H1 (cell line): ENCODE measurements at regions not wholly inside any gene's neighbourhood (a gene's known extent, or its start where the extent isn't known, plus 50 kb on each side); places are given as distances from the start of the nearest gene placed in this dataset.

Experiments
- CTCF ChIA-PET: fragments of 300-600 bp; sonication (Branson Sonifier 250); formaldehyde crosslinking; loops from one replicate; lab custom pipeline; 2021; ENCODE audit not compliant: partially characterized antibody; lab: Charles Lee
- POLR2A ChIA-PET: fragments of 300-600 bp; sonication (Branson Sonifier 250); formaldehyde crosslinking; loops from one replicate; lab custom pipeline; 2021; ENCODE audit warnings: inconsistent platforms; ENCODE audit not compliant: partially characterized antibody; lab: Charles Lee
- DNase-seq, 2 experiments: peaks; one replicate each; pipeline versions ENCODE4 v3.0.0 to v3.0.0-alpha.2; 2010 to 2022; ENCODE audit warnings: low spot score in 2 of 2, low read depth in 1 of 2, mixed read lengths in 1 of 2
- FAIRE-seq: peaks from 2 replicates; lab custom pipeline; 2011; peaks lifted over from hg19 to GRCh38; lab: Jason Lieb, UNC
- H2AFZ ChIP-seq: 2 replicates; pipeline ENCODE4 v1.8.1; 2012; ENCODE audit warnings: low read length, inconsistent platforms
- H2AK5ac ChIP-seq: 2 replicates; pipeline ENCODE4 v1.6.1; 2013; ENCODE audit warnings: low read depth, low read length
- H2BK120ac ChIP-seq: replicated peaks from 2 replicates; pipeline ENCODE3; 2013; ENCODE audit warnings: low read depth, low read length, inconsistent platforms
- H2BK12ac ChIP-seq: 2 replicates; pipeline ENCODE4 v1.6.1; 2013; ENCODE audit warnings: low read depth, low read length
- H2BK15ac ChIP-seq: 2 replicates; pipeline ENCODE4 v1.6.1; 2013; ENCODE audit warnings: low read length
- H2BK20ac ChIP-seq: 2 replicates; pipeline ENCODE4 v1.6.1; 2013; ENCODE audit warnings: low read length
- H2BK5ac ChIP-seq: 2 replicates; pipeline ENCODE4 v1.6.1; 2013; ENCODE audit warnings: low read depth, low read length
- H3K14ac ChIP-seq: 2 replicates; pipeline ENCODE4 v1.6.1; 2013; ENCODE audit warnings: inconsistent platforms; ENCODE audit not compliant: insufficient read length
- H3K18ac ChIP-seq: 2 replicates; pipeline ENCODE4 v1.6.1; 2013; ENCODE audit warnings: low read length; ENCODE audit errors: extremely low read depth
- H3K23ac ChIP-seq: 2 replicates; pipeline ENCODE4 v1.6.1; 2013; ENCODE audit warnings: inconsistent platforms; ENCODE audit not compliant: insufficient read length
- H3K23me2 ChIP-seq: 2 replicates; pipeline ENCODE4 v1.6.1; 2013; ENCODE audit warnings: low read depth, low read length
- H3K27ac ChIP-seq: 2 replicates; pipeline ENCODE4 v1.6.1; 2011; ENCODE audit warnings: low read depth, low read length, inconsistent platforms
- H3K27me3 ChIP-seq, 4 experiments: replicated peaks in 1 of 4; 1 replicate in 1 of 4; 2 replicates in 3 of 4; pipeline versions ENCODE4 v1.6.1 to v1.8.1; 2011 to 2013; ENCODE audit warnings: low read length in 3 of 4, mild to moderate bottlenecking in 3 of 4, inconsistent platforms in 2 of 4, mixed read lengths in 2 of 4, moderate library complexity in 1 of 4; ENCODE audit not compliant: control insufficient read depth in 3 of 4, insufficient read depth in 3 of 4; ENCODE audit errors: extremely low read depth in 1 of 4
- H3K36me3 ChIP-seq, 4 experiments: 2 replicates each; pipeline versions ENCODE4 v1.6.1 to v1.8.1; 2011 to 2013; ENCODE audit warnings: mild to moderate bottlenecking in 4 of 4, low read length in 3 of 4, moderate library complexity in 2 of 4, control low read depth in 1 of 4, inconsistent platforms in 1 of 4; ENCODE audit not compliant: insufficient read depth in 4 of 4, control insufficient read depth in 2 of 4
- H3K4ac ChIP-seq: replicated peaks from 2 replicates; pipeline ENCODE3; 2013; ENCODE audit warnings: low read length, low read depth, mixed read lengths, inconsistent platforms; ENCODE audit not compliant: insufficient read length
- H3K4me1 ChIP-seq, 4 experiments: replicated peaks in 1 of 4; 1 replicate in 1 of 4; 2 replicates in 3 of 4; pipeline versions ENCODE4 v1.6.1 to v1.8.1; 2011 to 2013; ENCODE audit warnings: low read length in 3 of 4, inconsistent platforms in 2 of 4, mixed read lengths in 1 of 4; ENCODE audit not compliant: insufficient read depth in 4 of 4, control insufficient read depth in 3 of 4
- H3K4me2 ChIP-seq, 2 experiments: 2 replicates each; pipeline versions ENCODE4 v1.6.1 to v1.8.1; 2011 to 2013; ENCODE audit warnings: low read depth in 2 of 2, low read length in 2 of 2, control low read depth in 1 of 2, inconsistent platforms in 1 of 2, mild to moderate bottlenecking in 1 of 2; ENCODE audit not compliant: insufficient read depth in 1 of 2
- H3K4me3 ChIP-seq, 4 experiments: fragments of 200-600, 300-600 bp in 1 of 4; sonication (generic), shearing (Covaris generic), sonication (Bioruptor Twin) in 1 of 4; 2 replicates each; pipeline versions ENCODE4 v1.5.1 to v1.8.1; 2011 to 2016; ENCODE audit warnings: low read length in 4 of 4, low read depth in 3 of 4, control low read depth in 2 of 4, inconsistent platforms in 2 of 4, mild to moderate bottlenecking in 2 of 4, mixed read lengths in 1 of 4, moderate library complexity in 1 of 4; ENCODE audit not compliant: insufficient read depth in 2 of 4; ENCODE audit errors: extremely low read depth in 1 of 4
- H3K56ac ChIP-seq: replicated peaks from 2 replicates; pipeline ENCODE3; 2013; ENCODE audit warnings: low read depth, mild to moderate bottlenecking, mixed read lengths, low read length, inconsistent platforms; ENCODE audit not compliant: insufficient read length
- H3K79me1 ChIP-seq: 2 replicates; pipeline ENCODE4 v1.6.1; 2013; ENCODE audit warnings: low read depth, low read length, control low read depth
- H3K79me2 ChIP-seq, 2 experiments: 2 replicates each; pipeline versions ENCODE4 v1.6.1 to v1.8.1; 2012 to 2013; ENCODE audit warnings: low read length in 2 of 2, mild to moderate bottlenecking in 2 of 2, inconsistent platforms in 1 of 2; ENCODE audit not compliant: insufficient read depth in 2 of 2, control insufficient read depth in 1 of 2
- H3K9ac ChIP-seq, 4 experiments: replicated peaks in 1 of 4; 1 replicate in 1 of 4; 2 replicates in 3 of 4; pipeline versions ENCODE4 v1.6.1 to v1.8.1; 2011 to 2013; ENCODE audit warnings: low read depth in 3 of 4, low read length in 3 of 4, control low read depth in 2 of 4, mild to moderate bottlenecking in 2 of 4, moderate library complexity in 2 of 4, inconsistent platforms in 1 of 4; ENCODE audit errors: extremely low read depth in 1 of 4
- H3K9me3 ChIP-seq, 2 experiments: 2 replicates each; pipeline versions ENCODE4 v1.6.1 to v1.8.1; 2012 to 2013; ENCODE audit warnings: mild to moderate bottlenecking in 2 of 2, moderate library complexity in 2 of 2, control low read depth in 1 of 2, inconsistent platforms in 1 of 2, low read depth in 1 of 2, low read length in 1 of 2, mixed read lengths in 1 of 2; ENCODE audit not compliant: insufficient read depth in 2 of 2
- H4K20me1 ChIP-seq, 2 experiments: replicated peaks in 1 of 2; 2 replicates each; pipeline versions ENCODE3 to v1.8.1; 2011 to 2013; ENCODE audit warnings: inconsistent platforms in 2 of 2, low read length in 2 of 2, mild to moderate bottlenecking in 1 of 2; ENCODE audit not compliant: insufficient read depth in 2 of 2, control insufficient read depth in 1 of 2
- H4K5ac ChIP-seq: 2 replicates; pipeline ENCODE4 v1.6.1; 2013; ENCODE audit warnings: low read length, low read depth, mixed read lengths, inconsistent platforms; ENCODE audit not compliant: insufficient read length
- H4K8ac ChIP-seq: 2 replicates; pipeline ENCODE4 v1.8.0; 2013; ENCODE audit warnings: mild to moderate bottlenecking, moderate library complexity, low read length, inconsistent platforms; ENCODE audit not compliant: insufficient read depth; ENCODE audit errors: extremely low read depth
- H4K91ac ChIP-seq: replicated peaks from 2 replicates; pipeline ENCODE3; 2013; ENCODE audit warnings: low read length, mixed read lengths, inconsistent platforms; ENCODE audit not compliant: insufficient read length
- ASH2L ChIP-seq: fragments of 200-600, 300-600 bp; sonication (generic); IDR thresholded peaks from one replicate; pipeline ENCODE4 v1.7.1; 2017; ENCODE audit warnings: low read length
- EP300 ChIP-seq, 2 experiments: IDR thresholded peaks; 1 replicate in 1 of 2; 2 replicates in 1 of 2; pipeline ENCODE4 v1.6.1; 2011 to 2012; ENCODE audit warnings: low read depth in 2 of 2, low read length in 2 of 2, mild to moderate bottlenecking in 2 of 2, borderline replicate concordance in 1 of 2, inconsistent platforms in 1 of 2, moderate library complexity in 1 of 2
- KDM5A ChIP-seq: fragments of 200-600 bp; IDR thresholded peaks from 2 replicates; pipeline ENCODE4 v1.7.1; 2012; ENCODE audit warnings: mild to moderate bottlenecking, low read length, inconsistent platforms, mixed read lengths
- SAP30 ChIP-seq: fragments of 300-600 bp; sonication (generic); IDR thresholded peaks from 2 replicates; pipeline ENCODE4 v1.7.1; 2012; ENCODE audit warnings: low read length, moderate library complexity, mild to moderate bottlenecking, inconsistent platforms; ENCODE audit not compliant: insufficient read depth, insufficient replicate concordance
- SIRT6 ChIP-seq: IDR thresholded peaks from one replicate; pipeline ENCODE4 v1.7.1; 2012; ENCODE audit warnings: low read length, inconsistent platforms
- SIX5 ChIP-seq: IDR thresholded peaks from 2 replicates; pipeline ENCODE4 v1.6.1; 2011; ENCODE audit warnings: mild to moderate bottlenecking, low read depth, low read length
- SRF ChIP-seq: IDR thresholded peaks from 2 replicates; pipeline ENCODE4 v1.6.1; 2011; ENCODE audit warnings: mild to moderate bottlenecking, low read depth, low read length, moderate library complexity
- WGBS, 2 experiments: shearing (Covaris generic) in 1 of 2; methylation state at CpG; one replicate each; pipeline versions ENCODE4 v1.1.6 to v1.1.7; 2013 to 2015; ENCODE audit warnings: low lambda C conversion rate in 2 of 2, mixed read lengths in 2 of 2, inconsistent platforms in 1 of 2, low coverage in 1 of 2, missing lambda C conversion rate in 1 of 2; ENCODE audit not compliant: insufficient replicate concordance in 2 of 2, insufficient coverage in 1 of 2, insufficient read length in 1 of 2; ENCODE audit errors: extremely low coverage in 1 of 2, missing lambda C conversion rate in 1 of 2; 5-methylcytosine and 5-hydroxymethylcytosine counted together

DNA sequence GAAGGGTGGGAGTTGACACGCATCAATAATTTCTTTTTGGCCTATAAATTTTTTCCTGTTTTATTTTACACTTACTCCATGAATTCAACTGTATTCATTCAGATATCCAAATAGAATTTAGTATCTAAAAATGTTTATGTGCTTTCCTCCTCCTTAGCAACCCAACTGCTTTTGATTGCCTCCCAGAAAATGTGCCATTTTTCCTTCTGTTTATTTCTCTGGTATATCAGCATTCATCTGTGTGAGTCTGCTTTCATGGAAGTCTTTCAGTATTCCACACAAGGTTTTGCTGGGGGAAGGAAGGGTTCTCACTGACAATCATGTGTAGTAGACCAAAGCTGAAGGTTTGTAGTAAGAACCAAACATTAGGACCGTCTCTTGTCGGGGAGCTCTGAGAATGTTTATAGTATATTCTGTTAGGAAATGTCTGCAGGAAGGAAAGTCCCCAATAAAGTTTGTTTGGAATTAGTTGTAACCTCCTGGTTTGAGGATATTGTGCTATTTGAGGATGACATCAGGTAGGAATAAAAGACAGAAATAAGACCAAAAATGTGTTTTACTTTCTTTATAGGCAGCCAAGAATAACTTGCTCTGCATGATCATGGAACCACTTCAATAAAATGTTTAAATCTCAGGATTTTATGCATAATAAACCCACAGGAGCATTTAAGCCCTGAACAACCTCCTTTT lies 673.6 kb upstream of the INTU start:
- no peak overlapping the region for H4K5ac ChIP-seq
- FAIRE-seq = no peak
- 95% methylated on average over 3 of the region's 3 CpGs; no CpG with 5 or more reads in 1 of the 2 experiments for WGBS, 2 experiments

More for the DNA sequence above, 673.6 kb upstream of the INTU start:
- no peak overlapping the region for H3K27ac ChIP-seq
- H3K4me3 ChIP-seq = no peak overlapping the region
- POLR2A ChIA-PET = no interaction called here
- H3K23ac ChIP-seq = no peak overlapping the region
- H4K8ac ChIP-seq = no peak overlapping the region
- H3K27me3 ChIP-seq = no peaks in the 10 kb centered on the region
- TF ChIP-seq ASH2L (no peak), SIRT6 (no peak), KDM5A (no peak), SRF (no peak), SAP30 (no peak), SIX5 (no peak), EP300 (IDR thresholded peaks at IDR 0.05; ENCODE audit: borderline replicate concordance in 1 of 2, low read depth in 2 of 2, low read length in 2 of 2) (no peak)
- no peaks in the 10 kb centered on the region for H3K9me3 ChIP-seq
- H2BK15ac ChIP-seq = no peak overlapping the region
- H3K79me1 ChIP-seq = no peaks in the 10 kb centered on the region
- no peak overlapping the region for H3K9ac ChIP-seq
- no peaks in the 10 kb centered on the region; the same call in 1 of the 2 replicates for H3K23me2 ChIP-seq
- DNase-seq = no peak
- H3K4me2 ChIP-seq = no peak overlapping the region
- no peak overlapping the region for H3K56ac ChIP-seq
- CTCF ChIA-PET = interaction anchor here (0.8 kb wide), 1 partner anchor 331 kb away, joined by 3 read pairs; no protein-coding TSS in a partner anchor
- H2AK5ac ChIP-seq = no peak overlapping the region
- H2BK12ac ChIP-seq = no peak overlapping the region
- H3K36me3 ChIP-seq = no peaks in the 10 kb centered on the region
- no peaks in the 10 kb centered on the region for H4K20me1 ChIP-seq
- no peak overlapping the region for H2BK5ac ChIP-seq
- H4K91ac ChIP-seq = no peak overlapping the region
- peak overlapping the region; percentile 17; the same call in 1 of the 2 replicates for H2AFZ ChIP-seq
- no peak overlapping the region for H2BK120ac ChIP-seq
- no peak overlapping the region for H3K4ac ChIP-seq
- H2BK20ac ChIP-seq = no peak overlapping the region
- H3K14ac ChIP-seq = no peak overlapping the region
- no peaks in the 10 kb centered on the region for H3K79me2 ChIP-seq
- no peak overlapping the region for H3K18ac ChIP-seq
- H3K4me1 ChIP-seq = peaks cover 0 to 3% (median under 1%) of the 10 kb centered on the region in 4 experiments; a peak in 1 of 7 replicates
